GM23338 (cell line): ENCODE measurements at regions not wholly inside any gene's neighbourhood (a gene's known extent, or its start where the extent isn't known, plus 50 kb on each side); places are given as distances from the start of the nearest gene placed in this dataset.

ENCODE experiments used
- ATAC-seq: fragments of 200-7000 bp; cut with Tn5 transposase; 3 replicates; pipeline ENCODE4 v1.9.1; 2020
- DNase-seq: peaks from one replicate; pipeline ENCODE4 v3.0.0-alpha.2; 2015; ENCODE audit warnings: low spot score
- H2AFZ ChIP-seq: fragments of 200-600 bp; sonication (generic); 2 replicates; pipeline ENCODE4 v1.8.0; 2016; ENCODE audit warnings: antibody characterized with exemption, mild to moderate bottlenecking, moderate library complexity
- H3F3A ChIP-seq: fragments of 200-600 bp; sonication (generic); replicated peaks from 2 replicates; pipeline ENCODE4 v1.8.0; 2017; ENCODE audit warnings: antibody characterized with exemption, mixed run types, low read depth
- H3K27ac ChIP-seq: fragments of 200-600 bp; sonication (generic); 2 replicates; pipeline ENCODE4 v1.6.1; 2016; ENCODE audit warnings: low read depth
- H3K27me3 ChIP-seq: fragments of 200-600 bp; sonication (generic); 2 replicates; pipeline ENCODE4 v1.8.0; 2016; ENCODE audit warnings: mild to moderate bottlenecking, mixed run types, moderate library complexity; ENCODE audit not compliant: insufficient read depth
- H3K36me3 ChIP-seq: fragments of 200-600 bp; sonication (generic); 2 replicates; pipeline ENCODE4 v1.8.0; 2016; ENCODE audit warnings: mild to moderate bottlenecking; ENCODE audit not compliant: insufficient read depth
- H3K4me1 ChIP-seq: fragments of 200-600 bp; sonication (generic); 2 replicates; pipeline ENCODE4 v1.8.0; 2016; ENCODE audit warnings: mild to moderate bottlenecking, moderate library complexity; ENCODE audit not compliant: insufficient read depth
- H3K4me2 ChIP-seq: fragments of 200-600 bp; sonication (generic); 2 replicates; pipeline ENCODE4 v1.7.1; 2017; ENCODE audit warnings: mixed run types
- H3K4me3 ChIP-seq: fragments of 200-600 bp; sonication (generic); 2 replicates; pipeline ENCODE4 v1.6.1; 2016; ENCODE audit warnings: mixed run types
- H3K79me2 ChIP-seq: fragments of 200-600 bp; sonication (generic); replicated peaks from 2 replicates; pipeline ENCODE4 v1.8.0; 2017; ENCODE audit warnings: mild to moderate bottlenecking; ENCODE audit not compliant: insufficient read depth
- H3K9me2 ChIP-seq: fragments of 200-600 bp; sonication (generic); 2 replicates; pipeline ENCODE4 v1.8.0; 2017; ENCODE audit not compliant: insufficient read depth
- H4K20me1 ChIP-seq: fragments of 200-600 bp; sonication (generic); replicated peaks from 2 replicates; pipeline ENCODE4 v1.8.0; 2017; ENCODE audit warnings: mild to moderate bottlenecking; ENCODE audit not compliant: insufficient read depth
- H3K27ac Mint-ChIP-seq: 2 replicates; pipeline ENCODE4 v1.8.0; 2020; ENCODE audit warnings: inconsistent platforms, mild to moderate bottlenecking, moderate library complexity, mixed read lengths
- H3K27me3 Mint-ChIP-seq: 3 replicates; pipeline ENCODE4 v1.8.0; 2022; ENCODE audit warnings: low read depth, mild to moderate bottlenecking, moderate library complexity, mixed read lengths, inconsistent platforms; ENCODE audit not compliant: insufficient read depth, poor library complexity
- H3K36me3 Mint-ChIP-seq: 3 replicates; pipeline ENCODE4 v1.8.0; 2021; ENCODE audit warnings: low read depth, mild to moderate bottlenecking, inconsistent platforms, moderate library complexity, mixed read lengths
- H3K4me1 Mint-ChIP-seq: 3 replicates; pipeline ENCODE4 v1.8.0; 2020; ENCODE audit warnings: mild to moderate bottlenecking, inconsistent platforms, mixed read lengths
- H3K4me3 Mint-ChIP-seq: 3 replicates; pipeline ENCODE4 v1.8.0; 2021; ENCODE audit warnings: moderate library complexity, mild to moderate bottlenecking, inconsistent platforms, mixed read lengths
- H3K9me3 Mint-ChIP-seq: 3 replicates; pipeline ENCODE4 v1.8.0; 2020; ENCODE audit warnings: moderate library complexity, mild to moderate bottlenecking, inconsistent platforms, mixed read lengths
- CREB1 ChIP-seq: fragments of 250-450 bp; sonication (Bioruptor Pico); IDR thresholded peaks from 2 replicates; pipeline ENCODE4 v1.5.0; 2020; ENCODE audit warnings: low read depth, mild to moderate bottlenecking, moderate library complexity
- EZH2 ChIP-seq: fragments of 200-600 bp; sonication (generic); IDR thresholded peaks from one replicate; pipeline ENCODE4 v1.8.0; 2017; ENCODE audit warnings: antibody characterized with exemption, mild to moderate bottlenecking, low read depth; ENCODE audit not compliant: unreplicated experiment
- NANOG ChIP-seq: IDR thresholded peaks from 2 replicates; pipeline ENCODE4 v1.6.1; 2016; ENCODE audit warnings: antibody characterized with exemption, borderline replicate concordance
- POLR2AphosphoS5 ChIP-seq: IDR thresholded peaks from 2 replicates; pipeline ENCODE4 v1.6.1; 2016; ENCODE audit warnings: antibody characterized with exemption, low read depth
- STAT1 ChIP-seq: IDR thresholded peaks from one replicate; pipeline ENCODE4 v1.6.1; 2016; ENCODE audit warnings: antibody characterized with exemption; ENCODE audit not compliant: unreplicated experiment
- ZNF331 ChIP-seq: fragments of 250-450 bp; sonication (Bioruptor Pico); IDR thresholded peaks from 2 replicates; pipeline ENCODE4 v1.5.0; 2020; ENCODE audit warnings: low read depth, mild to moderate bottlenecking, moderate library complexity
- TF ChIP-seq, protein P1 (sequence below): IDR thresholded peaks from 2 replicates; pipeline ENCODE4 v1.6.1; 2016; ENCODE audit warnings: antibody characterized with exemption
- TF ChIP-seq, protein P2 (sequence below), 2 experiments: fragments of 200-600 bp in 1 of 2; sonication (generic) in 1 of 2; conservative IDR thresholded peaks; 2 replicates each; pipeline versions ENCODE4 v1.5.1 to v1.6.1; 2016 to 2017; ENCODE audit warnings: antibody characterized with exemption in 2 of 2, low read depth in 2 of 2, mild to moderate bottlenecking in 2 of 2, moderate library complexity in 1 of 2

DNA sequence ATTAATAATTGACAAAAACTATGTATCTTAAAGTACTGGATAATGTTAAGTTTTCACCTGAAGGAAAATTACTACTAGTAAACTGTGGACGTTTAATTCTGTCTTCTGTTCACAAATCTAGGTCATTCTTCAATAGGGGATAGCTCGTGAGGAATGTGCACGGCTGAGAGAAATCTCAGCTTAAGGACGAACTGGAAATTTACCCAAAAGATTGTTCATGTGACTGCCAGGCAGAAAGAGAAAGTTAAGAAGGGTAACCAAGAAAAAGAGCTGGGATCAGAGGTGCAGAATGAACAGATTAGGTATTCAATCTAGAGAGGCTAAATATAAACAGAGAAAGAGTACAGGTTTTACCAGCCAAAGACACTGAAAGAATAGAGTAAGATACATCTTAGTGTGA is 245.3 kb downstream of the CASP12 start:
- no peak for DNase-seq
- Histone ChIP-seq H3K27me3 (no peaks in the 10 kb centered on the region), H3K27ac (no peak overlapping the region), H4K20me1 (no peaks in the 10 kb centered on the region), H3K9me2 (no peaks in the 10 kb centered on the region), H2AFZ (peak overlapping the region; percentile 61; the same call in 1 of the 2 replicates), H3K4me3 (no peak overlapping the region), H3K36me3 (peaks cover 15% of the 10 kb centered on the region), H3K4me2 (no peak overlapping the region), H3F3A (no peaks in the 10 kb centered on the region), H3K79me2 (no peaks in the 10 kb centered on the region), H3K4me1 (peaks cover 7% of the 10 kb centered on the region)
- peaks cover 26% of the 10 kb centered on the region for H3K9me3 Mint-ChIP-seq
- no peak for ATAC-seq
- peaks cover 7% of the 10 kb centered on the region for H3K4me1 Mint-ChIP-seq
- H3K4me3 Mint-ChIP-seq: no peak overlapping the region
- no peak for TF ChIP-seq ZNF331
- TF ChIP-seq, protein P1, sequence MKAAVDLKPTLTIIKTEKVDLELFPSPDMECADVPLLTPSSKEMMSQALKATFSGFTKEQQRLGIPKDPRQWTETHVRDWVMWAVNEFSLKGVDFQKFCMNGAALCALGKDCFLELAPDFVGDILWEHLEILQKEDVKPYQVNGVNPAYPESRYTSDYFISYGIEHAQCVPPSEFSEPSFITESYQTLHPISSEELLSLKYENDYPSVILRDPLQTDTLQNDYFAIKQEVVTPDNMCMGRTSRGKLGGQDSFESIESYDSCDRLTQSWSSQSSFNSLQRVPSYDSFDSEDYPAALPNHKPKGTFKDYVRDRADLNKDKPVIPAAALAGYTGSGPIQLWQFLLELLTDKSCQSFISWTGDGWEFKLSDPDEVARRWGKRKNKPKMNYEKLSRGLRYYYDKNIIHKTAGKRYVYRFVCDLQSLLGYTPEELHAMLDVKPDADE: no peak
- peaks cover 27% of the 10 kb centered on the region for H3K36me3 Mint-ChIP-seq
- no peak overlapping the region for H3K27ac Mint-ChIP-seq
- peaks cover 2% of the 10 kb centered on the region for H3K27me3 Mint-ChIP-seq

DNA sequence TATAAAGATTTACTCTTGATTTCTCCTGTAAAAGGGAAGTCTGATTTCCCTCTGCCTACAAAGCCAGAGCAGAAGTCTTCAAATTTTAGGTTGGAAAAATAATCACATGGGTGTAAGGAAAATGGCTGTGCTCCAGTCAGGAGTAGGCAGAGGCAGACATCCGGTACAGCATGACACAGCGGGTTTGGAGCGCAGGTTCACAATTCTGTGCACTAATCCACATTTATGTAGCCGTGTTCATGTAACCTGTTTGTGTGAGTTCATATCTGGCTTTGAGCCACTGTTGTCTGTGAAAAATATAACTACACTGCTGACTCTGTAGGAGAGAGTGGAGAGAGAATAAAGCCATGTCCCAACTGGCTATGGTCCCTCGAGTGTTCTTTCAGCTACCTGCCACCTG is 248.0 kb downstream of the CASP12 start:
- DNase-seq (peak; percentile 76), ATAC-seq (no peak)
- no peaks in the 10 kb centered on the region for H4K20me1 ChIP-seq
- H3K4me3 ChIP-seq: no peak overlapping the region
- Mint-ChIP-seq H3K4me1 (peaks cover 12% of the 10 kb centered on the region), H3K4me3 (no peak overlapping the region), H3K27ac (no peak overlapping the region), H3K9me3 (peaks cover 26% of the 10 kb centered on the region), H3K36me3 (peaks cover 33% of the 10 kb centered on the region), H3K27me3 (peaks cover 2% of the 10 kb centered on the region)
- H2AFZ ChIP-seq: no peak overlapping the region
- H3K27me3 ChIP-seq: no peaks in the 10 kb centered on the region
- no peak overlapping the region for H3K4me2 ChIP-seq
- H3K27ac ChIP-seq: no peak overlapping the region
- H3K36me3 ChIP-seq: peaks cover 15% of the 10 kb centered on the region
- no peaks in the 10 kb centered on the region for H3K9me2 ChIP-seq
- H3F3A ChIP-seq: no peaks in the 10 kb centered on the region
- no peak for TF ChIP-seq POLR2AphosphoS5
- TF ChIP-seq, protein P1: no peak
- no peak for TF ChIP-seq EZH2
- no peak for TF ChIP-seq CREB1 (CRISPR knock-in tag)
- H3K4me1 ChIP-seq: peaks cover 7% of the 10 kb centered on the region
- no peaks in the 10 kb centered on the region for H3K79me2 ChIP-seq

DNA sequence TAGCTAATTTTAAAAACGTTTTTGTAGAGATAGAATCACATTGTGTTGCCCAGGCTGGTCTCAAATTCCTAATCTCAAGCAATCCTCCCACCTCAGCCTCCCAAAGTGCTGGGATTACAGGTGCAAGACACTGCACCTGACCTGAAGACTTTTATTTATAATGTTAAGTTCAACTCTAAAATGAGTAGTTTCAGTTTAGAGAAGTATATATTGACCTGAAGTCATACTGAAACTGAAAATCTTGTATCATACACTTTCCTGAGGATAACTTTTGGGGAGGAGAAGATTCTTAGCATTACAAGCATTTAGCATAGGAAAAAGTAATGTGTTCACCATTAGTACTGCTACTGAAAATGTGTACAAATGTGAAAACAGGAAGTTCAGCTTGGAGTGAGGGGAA is 249.3 kb downstream of the CASP12 start:
- H3K9me3 Mint-ChIP-seq: peaks cover 26% of the 10 kb centered on the region
- Histone ChIP-seq H3K4me3 (no peak overlapping the region), H3K9me2 (no peaks in the 10 kb centered on the region), H3K27me3 (no peaks in the 10 kb centered on the region), H3F3A (no peaks in the 10 kb centered on the region), H3K4me2 (no peak overlapping the region), H3K27ac (no peak overlapping the region), H4K20me1 (no peaks in the 10 kb centered on the region), H3K79me2 (no peaks in the 10 kb centered on the region), H2AFZ (no peak overlapping the region), H3K4me1 (peaks cover 4% of the 10 kb centered on the region; the same call in 1 of the 2 replicates), H3K36me3 (peaks cover 15% of the 10 kb centered on the region)
- DNase-seq (no peak), ATAC-seq (no peak)
- peaks cover 2% of the 10 kb centered on the region for H3K27me3 Mint-ChIP-seq
- H3K36me3 Mint-ChIP-seq: peaks cover 33% of the 10 kb centered on the region
- H3K27ac Mint-ChIP-seq: no peak overlapping the region
- H3K4me1 Mint-ChIP-seq: peaks cover 5% of the 10 kb centered on the region
- H3K4me3 Mint-ChIP-seq: no peak overlapping the region
- TF ChIP-seq STAT1 (no peak), NANOG (no peak), ZNF331 (no peak), CREB1 (CRISPR knock-in tag) (no peak)
- TF ChIP-seq, protein P1: no peak
- TF ChIP-seq, protein P2, sequence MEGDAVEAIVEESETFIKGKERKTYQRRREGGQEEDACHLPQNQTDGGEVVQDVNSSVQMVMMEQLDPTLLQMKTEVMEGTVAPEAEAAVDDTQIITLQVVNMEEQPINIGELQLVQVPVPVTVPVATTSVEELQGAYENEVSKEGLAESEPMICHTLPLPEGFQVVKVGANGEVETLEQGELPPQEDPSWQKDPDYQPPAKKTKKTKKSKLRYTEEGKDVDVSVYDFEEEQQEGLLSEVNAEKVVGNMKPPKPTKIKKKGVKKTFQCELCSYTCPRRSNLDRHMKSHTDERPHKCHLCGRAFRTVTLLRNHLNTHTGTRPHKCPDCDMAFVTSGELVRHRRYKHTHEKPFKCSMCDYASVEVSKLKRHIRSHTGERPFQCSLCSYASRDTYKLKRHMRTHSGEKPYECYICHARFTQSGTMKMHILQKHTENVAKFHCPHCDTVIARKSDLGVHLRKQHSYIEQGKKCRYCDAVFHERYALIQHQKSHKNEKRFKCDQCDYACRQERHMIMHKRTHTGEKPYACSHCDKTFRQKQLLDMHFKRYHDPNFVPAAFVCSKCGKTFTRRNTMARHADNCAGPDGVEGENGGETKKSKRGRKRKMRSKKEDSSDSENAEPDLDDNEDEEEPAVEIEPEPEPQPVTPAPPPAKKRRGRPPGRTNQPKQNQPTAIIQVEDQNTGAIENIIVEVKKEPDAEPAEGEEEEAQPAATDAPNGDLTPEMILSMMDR (conservative IDR thresholded peaks at IDR 0.05; ENCODE audit: low read depth in 2 of 2): no peak
